ENCODE measurements at regions not wholly inside any gene's neighbourhood (a gene's known extent, or its start where the extent isn't known, plus 50 kb on each side); places are given as distances from the start of the nearest gene placed in this dataset.

GRCh38 chr22:49260681-49261580 is 566.7 kb downstream of the BRD1 start:
- no peak overlapping the region for H3K4me3 ChIP-seq (ENCODE audit: low read depth, low read length)

- H3K4me3 ChIP-seq (ENCODE audit: low read depth, low read length), result no peak overlapping the region
Measured at GRCh38 chr22:49259839-49260615, 567.6 kb downstream of the BRD1 start.

DNA sequence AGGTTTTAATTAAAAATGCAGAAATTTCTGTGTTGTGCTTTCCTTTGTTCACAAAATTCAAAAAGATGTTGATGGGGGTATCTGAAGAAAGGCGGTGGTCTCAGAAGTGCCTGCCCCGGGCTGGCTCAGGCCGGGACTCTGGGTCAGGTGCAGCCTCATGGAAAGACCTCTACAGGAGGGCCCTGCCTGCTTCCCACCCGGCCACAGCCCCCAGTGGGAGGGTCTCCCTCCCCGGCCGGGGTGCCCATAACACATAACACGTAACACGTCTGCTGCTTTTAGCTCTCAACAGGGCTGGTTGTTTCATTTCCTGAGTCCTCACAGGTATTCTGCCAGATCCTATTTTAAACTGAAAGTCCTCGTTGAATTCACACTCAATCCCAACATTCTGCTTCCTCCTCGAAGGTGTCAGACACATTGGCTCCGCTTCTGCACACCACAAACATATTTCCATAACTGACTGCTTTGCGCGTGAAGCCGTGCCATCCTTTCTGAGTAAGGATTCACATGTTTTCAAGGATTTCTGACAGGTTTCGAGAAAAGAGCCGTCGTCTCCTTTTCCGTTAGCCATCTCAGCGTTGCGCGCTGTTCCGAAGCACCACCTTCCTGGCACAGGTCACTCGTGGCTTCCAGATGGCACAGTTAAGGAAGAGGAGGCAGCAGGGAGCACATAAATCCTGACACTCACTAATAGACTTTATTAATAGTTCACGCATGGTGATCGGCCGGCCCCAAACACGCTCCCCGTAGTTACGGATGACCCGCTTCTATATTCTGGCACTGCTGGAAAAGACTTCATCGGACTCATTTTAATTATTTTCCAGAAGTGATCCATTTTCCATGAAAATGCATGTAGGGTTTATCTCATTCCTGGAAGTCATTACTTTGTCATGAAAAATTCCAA is 569.3 kb downstream of the BRD1 start:
- H3K4me3 ChIP-seq (ENCODE audit: low read depth, low read length), result no peak overlapping the region

DNA sequence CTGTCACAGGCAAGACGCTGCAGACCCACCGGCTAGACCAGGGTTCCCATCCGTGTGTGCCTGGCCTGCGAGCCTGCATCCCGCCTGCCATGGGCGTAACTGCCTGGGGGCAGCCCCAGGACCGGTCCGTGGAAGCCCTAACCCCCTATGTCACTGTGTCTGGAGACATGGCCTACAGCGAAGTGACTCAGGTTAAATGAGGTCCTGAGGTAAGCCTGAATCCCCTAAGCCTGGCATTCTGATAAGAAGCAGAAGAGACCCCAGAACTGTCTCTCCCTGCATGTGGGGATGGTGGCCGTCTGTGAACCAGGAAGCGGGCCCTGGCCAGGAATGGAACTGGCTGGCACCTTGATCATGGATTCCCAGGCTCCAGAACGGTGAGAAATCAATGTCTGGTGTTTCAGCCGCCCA is 570.1 kb downstream of the BRD1 start:
- no peak overlapping the region for H3K4me3 ChIP-seq (ENCODE audit: low read depth, low read length)

DNA sequence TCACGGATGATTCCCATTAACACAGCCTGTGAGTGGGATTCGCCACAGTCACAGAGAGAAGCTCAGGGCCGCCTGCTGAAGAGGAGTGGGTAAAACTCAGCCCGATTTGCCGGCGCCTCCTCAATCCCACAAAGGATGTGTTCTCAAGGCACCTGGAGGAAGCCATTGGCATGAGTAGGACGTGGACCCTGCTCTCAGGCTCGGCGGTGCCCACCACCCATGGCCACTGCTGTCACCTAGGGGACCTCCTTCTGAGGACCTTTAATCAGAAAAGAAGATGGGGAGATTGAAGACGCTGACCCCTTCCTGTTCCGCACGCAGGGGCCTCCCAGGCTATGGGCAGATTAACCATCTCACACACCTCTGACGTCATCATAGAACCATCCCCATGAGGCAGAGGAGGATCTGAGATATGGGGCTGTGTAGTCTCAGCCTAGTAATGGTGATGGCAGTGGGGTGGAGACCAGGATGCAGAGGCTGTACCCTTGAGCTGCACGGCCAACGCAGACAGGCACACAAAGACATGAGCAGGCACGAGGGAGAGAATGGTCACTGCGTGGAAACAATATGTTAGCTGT is 571.8 kb downstream of the BRD1 start:
- no peak overlapping the region for H3K4me3 ChIP-seq (ENCODE audit: low read depth, low read length)

- no peak overlapping the region for H3K4me3 ChIP-seq (ENCODE audit: low read depth, low read length)
Measured at GRCh38 chr22:49255154-49255553, 572.5 kb downstream of the BRD1 start.

DNA sequence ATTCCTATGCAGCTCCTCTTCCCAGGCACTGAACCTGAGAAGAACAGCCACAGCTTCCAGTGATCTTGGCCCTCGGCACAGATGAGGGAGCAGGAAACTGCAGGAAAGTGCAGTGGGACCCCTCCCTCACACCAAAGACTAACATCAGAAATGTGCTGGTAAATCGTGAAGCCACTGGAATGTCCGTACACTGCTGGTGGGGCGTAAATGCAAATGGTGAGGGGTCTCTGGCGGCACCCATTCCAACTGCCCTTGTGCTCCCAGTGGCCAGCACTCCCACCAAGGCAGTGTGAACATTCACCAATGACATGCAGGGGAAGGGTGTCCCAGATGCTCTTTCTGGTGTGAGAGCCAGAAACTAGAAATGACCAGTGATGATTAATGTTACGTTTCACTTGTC is 574.0 kb downstream of the BRD1 start:
- no peak overlapping the region for H3K4me3 ChIP-seq (ENCODE audit: low read depth, low read length)

- H3K4me3 ChIP-seq (ENCODE audit: low read depth, low read length), result no peak overlapping the region
Measured at GRCh38 chr22:49251371-49251770, 576.3 kb downstream of the BRD1 start.

DNA sequence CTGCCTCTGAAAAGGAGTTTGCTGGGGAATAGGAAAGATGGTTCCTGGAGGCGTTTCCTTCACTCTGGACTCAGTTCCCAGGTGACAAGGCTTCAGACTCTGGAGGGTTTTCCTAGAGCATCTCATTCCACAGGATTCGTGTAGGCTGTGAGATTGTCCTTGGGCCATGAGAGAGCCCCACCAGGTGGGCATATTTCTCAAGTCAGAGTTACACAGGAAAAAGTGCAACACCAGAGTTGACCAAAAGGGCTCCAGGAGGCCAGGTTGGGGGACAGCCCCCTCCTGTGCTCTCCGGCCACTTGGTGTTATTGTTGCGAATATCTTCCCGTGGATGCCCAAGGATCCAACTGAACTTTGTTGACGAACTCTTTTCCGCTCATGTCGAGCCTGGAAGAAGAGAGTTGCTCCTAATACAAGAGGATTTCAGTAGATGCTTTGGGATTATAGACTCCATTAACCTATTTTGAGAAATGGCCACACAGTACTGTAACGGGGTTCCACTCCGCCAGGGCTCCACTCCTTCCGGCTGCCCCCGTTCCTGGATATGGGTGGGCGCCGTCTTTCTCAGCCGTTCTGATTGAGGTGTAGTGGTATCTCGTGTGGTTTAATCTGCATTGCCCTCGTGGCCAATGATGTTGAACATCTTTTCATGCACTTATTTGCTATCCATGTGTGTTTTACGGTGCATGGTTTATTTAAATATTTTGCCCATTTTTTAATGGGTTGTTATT is 580.3 kb downstream of the BRD1 start:
- no peak overlapping the region for H3K4me3 ChIP-seq (ENCODE audit: low read depth, low read length)

DNA sequence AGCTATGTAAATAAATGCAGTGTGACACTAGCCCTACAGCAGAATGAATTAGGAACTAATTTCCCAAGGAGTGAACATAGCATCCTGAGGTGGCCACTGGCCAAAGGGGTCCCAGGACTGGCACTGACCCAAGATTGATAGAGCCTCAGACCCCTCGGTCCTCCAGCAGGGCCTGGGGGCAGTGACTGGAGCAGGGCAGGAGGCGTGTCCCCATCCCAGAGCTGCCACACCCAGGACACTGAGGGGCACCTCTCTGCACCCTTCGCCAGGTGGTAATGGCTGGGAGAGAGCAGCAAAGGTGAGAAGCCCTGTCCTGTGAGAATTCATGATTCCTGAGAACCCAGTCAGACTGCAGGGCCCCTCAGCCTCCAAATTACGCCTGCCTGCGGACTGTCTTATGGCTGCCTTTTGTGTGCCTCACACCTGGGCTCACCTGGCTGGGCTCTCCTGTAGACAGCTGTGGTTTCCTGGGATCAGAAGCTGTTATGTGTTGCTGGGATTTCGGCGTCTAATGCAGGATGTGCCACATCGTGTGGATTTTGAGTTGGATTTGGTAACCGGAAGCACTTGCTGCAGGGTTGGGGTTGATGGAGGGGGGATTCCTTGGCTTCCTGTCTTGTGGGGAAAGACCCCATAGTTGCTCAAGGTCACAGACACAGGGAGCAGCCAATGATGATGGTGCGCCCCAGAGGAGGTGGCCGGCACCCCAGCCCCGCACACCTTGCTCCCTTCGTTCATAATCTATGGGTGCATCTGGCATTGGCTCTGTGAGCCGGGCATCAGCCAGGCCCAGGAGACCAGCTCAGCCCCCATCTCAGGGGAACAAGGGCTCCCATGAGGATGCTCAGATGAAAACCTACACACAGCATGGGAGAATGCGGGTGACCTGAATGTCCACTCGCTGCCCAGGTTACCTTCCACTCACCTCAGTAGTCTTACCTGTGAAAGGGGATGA is 582.9 kb downstream of the BRD1 start:
- no peak overlapping the region for H3K4me3 ChIP-seq (ENCODE audit: low read depth, low read length)

GRCh38 chr22:49243965-49244364 is 583.7 kb downstream of the BRD1 start:
- no peak overlapping the region for H3K4me3 ChIP-seq (ENCODE audit: low read depth, low read length)

DNA sequence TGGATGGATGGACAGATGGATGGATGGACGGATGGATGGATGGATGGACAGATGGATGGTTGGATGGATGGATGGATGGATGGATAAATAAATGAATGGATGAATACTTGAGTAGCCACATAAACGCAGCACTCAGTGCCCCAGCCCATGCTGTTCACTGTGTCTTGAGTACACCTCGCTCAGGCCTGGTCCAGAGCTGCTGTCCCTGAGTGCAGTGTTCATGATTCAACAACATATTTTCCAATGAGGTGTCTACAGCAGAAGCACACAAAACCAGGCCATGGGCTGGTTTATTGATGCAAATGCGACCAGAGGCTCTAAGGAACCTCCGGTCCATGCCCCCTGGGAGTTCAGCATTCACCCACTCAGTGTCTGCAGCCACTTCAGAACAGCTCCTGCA is 584.3 kb downstream of the BRD1 start:
- no peak overlapping the region for H3K4me3 ChIP-seq (ENCODE audit: low read depth, low read length)

GRCh38 chr22:49242480-49242879 is 585.2 kb downstream of the BRD1 start:
- H3K4me3 ChIP-seq (ENCODE audit: low read depth, low read length), result no peak overlapping the region

DNA sequence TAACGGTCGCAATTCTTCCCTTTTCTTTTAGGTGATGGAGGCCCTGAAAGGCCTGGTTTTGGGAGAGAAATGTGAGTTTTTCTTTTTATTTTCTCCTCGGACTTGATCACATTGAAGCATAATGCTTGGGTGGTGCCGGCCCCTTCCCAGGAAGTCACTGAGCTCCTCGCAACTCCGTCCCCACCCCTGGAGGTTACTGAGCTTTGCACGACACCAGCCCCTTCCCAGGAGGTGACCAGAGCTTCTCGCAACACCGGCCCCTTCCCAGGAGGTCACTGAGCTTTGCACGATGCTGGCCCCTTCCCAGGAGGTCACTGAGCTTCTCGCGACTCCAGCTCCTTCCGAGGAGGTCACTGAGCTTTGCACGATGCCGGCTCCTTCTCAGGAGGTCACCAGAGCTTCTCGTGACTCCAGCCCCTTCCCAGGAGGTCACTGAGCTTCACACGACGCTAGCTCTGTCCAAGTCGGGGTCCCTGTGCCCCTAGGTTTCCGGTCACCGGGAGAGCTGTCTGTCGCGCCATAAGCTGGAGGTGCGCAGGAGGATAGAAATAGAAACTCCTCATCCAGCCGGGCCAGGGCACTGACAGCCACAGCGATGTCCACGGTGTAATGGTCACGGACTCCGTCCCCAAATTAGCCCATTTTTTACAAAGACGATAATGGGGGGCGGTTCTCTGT is 586.4 kb downstream of the BRD1 start:
- H3K4me3 ChIP-seq (ENCODE audit: low read depth, low read length), result no peak overlapping the region

DNA sequence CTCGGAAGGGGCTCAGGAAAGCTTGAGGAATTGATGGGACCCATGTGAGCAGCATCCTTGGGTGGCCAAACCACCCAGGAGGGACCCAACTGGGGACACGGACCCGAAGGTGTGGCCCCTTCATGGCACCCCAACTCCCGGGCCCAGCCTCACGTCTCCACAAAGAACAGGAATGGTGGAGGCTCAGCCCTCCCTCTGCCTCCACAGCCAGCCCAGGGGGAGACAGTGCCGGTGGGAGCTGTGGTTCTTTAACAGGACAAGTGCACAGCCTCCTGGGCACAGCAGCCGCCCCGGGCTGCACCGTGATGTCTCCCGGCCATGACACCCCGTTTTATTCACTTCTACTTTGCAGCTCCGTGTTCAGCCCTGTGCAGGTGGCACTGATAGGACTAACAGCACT is 587.2 kb downstream of the BRD1 start:
- no peak overlapping the region for H3K4me3 ChIP-seq (ENCODE audit: low read depth, low read length)

GRCh38 chr22:49240016-49240380 is 587.7 kb downstream of the BRD1 start:
- no peak overlapping the region for H3K4me3 ChIP-seq (ENCODE audit: low read depth, low read length)

- no peak overlapping the region for H3K4me3 ChIP-seq (ENCODE audit: low read depth, low read length)
Measured at GRCh38 chr22:49239264-49240015, 588.2 kb downstream of the BRD1 start.
